OCI-LY3 (cell line): ENCODE measurements at regions not wholly inside any gene's neighbourhood (a gene's known extent, or its start where the extent isn't known, plus 50 kb on each side); places are given as distances from the start of the nearest gene placed in this dataset.

Experiments used
- EZH2phosphoT487 ChIP-seq: fragments of 200-600 bp; shearing (Covaris generic); IDR thresholded peaks from 2 replicates; pipeline ENCODE4 v1.6.1; 2018; ENCODE audit warnings: antibody characterized with exemption, mixed run types, low read depth
- TF ChIP-seq, protein P1 (sequence below): fragments of 200-600, 300-600 bp; sonication (generic); IDR thresholded peaks from 2 replicates; pipeline ENCODE4 v1.5.1; 2014; ENCODE audit warnings: antibody characterized with exemption, low read length, low read depth

DNA sequence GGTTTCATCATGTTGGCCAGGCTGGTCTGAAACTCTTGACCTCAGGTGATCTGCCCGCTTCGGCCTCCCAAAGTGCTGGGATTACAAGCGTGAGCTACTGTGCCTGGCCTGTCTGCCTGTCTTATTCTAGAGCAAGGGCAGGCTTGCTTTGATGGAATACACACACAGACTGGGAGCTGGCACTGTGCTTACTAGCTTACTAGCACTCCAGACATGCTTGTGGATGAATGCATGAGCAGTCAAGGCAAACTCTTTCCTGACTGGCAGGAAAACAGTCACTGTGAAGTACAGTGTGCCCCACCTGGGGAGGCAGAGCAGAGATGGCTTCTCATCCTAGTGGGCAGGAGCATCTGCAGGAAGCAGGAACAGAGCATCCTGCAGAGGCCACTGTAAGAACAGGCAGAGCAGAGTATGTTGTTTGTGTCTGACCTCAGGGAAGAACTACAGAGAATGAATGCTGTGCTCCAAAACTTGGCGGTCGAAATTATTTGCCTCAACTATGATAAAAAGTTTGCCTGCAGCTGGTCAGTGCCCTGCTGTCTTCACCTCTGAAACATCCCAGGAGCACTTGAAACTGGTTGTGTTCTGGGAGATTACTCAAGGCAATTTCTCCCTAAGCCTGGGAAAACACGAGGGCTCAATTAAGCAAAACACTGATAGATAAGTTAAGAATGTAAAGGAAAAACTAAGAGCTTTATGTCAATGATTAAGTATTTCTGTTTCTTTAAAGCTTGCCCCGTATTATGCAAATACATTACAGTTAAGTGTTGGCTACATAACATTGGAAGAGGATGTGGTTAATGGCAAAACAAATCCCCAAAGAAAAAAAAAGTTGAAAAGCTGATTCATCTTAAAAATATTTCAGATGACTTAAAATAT is 102.4 kb downstream of the VAPA start:
- TF ChIP-seq, protein P1, sequence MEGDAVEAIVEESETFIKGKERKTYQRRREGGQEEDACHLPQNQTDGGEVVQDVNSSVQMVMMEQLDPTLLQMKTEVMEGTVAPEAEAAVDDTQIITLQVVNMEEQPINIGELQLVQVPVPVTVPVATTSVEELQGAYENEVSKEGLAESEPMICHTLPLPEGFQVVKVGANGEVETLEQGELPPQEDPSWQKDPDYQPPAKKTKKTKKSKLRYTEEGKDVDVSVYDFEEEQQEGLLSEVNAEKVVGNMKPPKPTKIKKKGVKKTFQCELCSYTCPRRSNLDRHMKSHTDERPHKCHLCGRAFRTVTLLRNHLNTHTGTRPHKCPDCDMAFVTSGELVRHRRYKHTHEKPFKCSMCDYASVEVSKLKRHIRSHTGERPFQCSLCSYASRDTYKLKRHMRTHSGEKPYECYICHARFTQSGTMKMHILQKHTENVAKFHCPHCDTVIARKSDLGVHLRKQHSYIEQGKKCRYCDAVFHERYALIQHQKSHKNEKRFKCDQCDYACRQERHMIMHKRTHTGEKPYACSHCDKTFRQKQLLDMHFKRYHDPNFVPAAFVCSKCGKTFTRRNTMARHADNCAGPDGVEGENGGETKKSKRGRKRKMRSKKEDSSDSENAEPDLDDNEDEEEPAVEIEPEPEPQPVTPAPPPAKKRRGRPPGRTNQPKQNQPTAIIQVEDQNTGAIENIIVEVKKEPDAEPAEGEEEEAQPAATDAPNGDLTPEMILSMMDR: peak; percentile 15; the same call in 1 of the 2 replicates
- no peak for TF ChIP-seq EZH2phosphoT487
